ENCODE measurements at regions not wholly inside any gene's neighbourhood (a gene's known extent, or its start where the extent isn't known, plus 50 kb on each side); places are given as distances from the start of the nearest gene placed in this dataset.

DNA sequence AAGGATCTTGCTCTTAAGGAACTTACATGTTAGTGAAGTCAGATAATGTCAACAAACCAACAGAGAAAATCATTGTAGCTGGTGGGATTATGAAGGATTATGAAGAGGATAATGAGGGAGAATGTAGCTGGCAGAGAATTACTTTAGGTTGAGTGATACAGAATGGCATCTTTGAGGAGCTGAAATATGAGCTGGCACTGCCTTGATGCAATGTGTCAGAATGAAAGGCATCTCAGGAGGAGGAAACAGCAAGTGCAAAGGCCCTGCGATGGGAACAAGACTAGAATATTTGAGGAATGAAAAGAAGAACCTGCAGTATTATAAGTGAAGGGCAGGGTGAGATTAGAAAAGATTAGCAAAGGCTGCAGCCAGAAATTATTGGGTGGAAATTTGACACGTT is 237.2 kb upstream of the ADAMTS9 start:
- no peaks in the 10 kb centered on the region for H3K9me3 ChIP-seq
- H3K4me3 ChIP-seq, result no peak overlapping the region
- TF ChIP-seq EP300 (IDR thresholded peaks at IDR 0.05) (no peak), POLR2AphosphoS5 (IDR thresholded peaks at IDR 0.05) (no peak), POLR2A (IDR thresholded peaks at IDR 0.05) (no peak)
- TF ChIP-seq, protein P1, sequence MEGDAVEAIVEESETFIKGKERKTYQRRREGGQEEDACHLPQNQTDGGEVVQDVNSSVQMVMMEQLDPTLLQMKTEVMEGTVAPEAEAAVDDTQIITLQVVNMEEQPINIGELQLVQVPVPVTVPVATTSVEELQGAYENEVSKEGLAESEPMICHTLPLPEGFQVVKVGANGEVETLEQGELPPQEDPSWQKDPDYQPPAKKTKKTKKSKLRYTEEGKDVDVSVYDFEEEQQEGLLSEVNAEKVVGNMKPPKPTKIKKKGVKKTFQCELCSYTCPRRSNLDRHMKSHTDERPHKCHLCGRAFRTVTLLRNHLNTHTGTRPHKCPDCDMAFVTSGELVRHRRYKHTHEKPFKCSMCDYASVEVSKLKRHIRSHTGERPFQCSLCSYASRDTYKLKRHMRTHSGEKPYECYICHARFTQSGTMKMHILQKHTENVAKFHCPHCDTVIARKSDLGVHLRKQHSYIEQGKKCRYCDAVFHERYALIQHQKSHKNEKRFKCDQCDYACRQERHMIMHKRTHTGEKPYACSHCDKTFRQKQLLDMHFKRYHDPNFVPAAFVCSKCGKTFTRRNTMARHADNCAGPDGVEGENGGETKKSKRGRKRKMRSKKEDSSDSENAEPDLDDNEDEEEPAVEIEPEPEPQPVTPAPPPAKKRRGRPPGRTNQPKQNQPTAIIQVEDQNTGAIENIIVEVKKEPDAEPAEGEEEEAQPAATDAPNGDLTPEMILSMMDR (IDR thresholded peaks at IDR 0.05), result no peak
- H3K27ac ChIP-seq, result no peak overlapping the region
- H3K36me3 ChIP-seq, result peaks cover 0 to 8% of the 10 kb centered on the region in 2 donors
- no peak for ATAC-seq
- WGBS, 2 donors (ENCODE audit: low coverage in 1 of 2), result 54 to 100% methylated on average over 2 of the region's 2 CpGs
- H3K4me1 ChIP-seq, result no peaks in the 10 kb centered on the region
- no peaks in the 10 kb centered on the region for H3K27me3 ChIP-seq

DNA sequence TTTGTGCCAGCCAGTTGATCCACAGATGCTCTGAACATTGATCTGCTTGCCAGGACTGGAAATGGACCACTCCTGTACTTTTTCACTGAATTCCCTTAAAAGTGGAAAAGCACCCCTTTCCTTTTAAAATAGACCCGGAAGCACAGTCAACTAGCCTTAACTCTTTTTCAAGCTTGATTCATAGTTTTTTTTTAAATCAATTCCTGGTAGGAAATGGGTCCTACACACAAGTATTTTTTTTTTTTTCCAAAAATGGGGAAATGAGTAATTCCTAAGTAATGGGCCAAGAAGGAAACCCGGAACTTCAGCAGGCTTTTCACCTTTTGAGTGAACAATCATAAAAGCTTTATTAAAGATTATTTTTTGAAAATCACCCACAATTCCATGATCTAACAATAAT is 234.4 kb upstream of the ADAMTS9 start:
- peak overlapping the region in 1 of 4 donors; percentile 9 for H3K27ac ChIP-seq
- ATAC-seq, result no peak

DNA sequence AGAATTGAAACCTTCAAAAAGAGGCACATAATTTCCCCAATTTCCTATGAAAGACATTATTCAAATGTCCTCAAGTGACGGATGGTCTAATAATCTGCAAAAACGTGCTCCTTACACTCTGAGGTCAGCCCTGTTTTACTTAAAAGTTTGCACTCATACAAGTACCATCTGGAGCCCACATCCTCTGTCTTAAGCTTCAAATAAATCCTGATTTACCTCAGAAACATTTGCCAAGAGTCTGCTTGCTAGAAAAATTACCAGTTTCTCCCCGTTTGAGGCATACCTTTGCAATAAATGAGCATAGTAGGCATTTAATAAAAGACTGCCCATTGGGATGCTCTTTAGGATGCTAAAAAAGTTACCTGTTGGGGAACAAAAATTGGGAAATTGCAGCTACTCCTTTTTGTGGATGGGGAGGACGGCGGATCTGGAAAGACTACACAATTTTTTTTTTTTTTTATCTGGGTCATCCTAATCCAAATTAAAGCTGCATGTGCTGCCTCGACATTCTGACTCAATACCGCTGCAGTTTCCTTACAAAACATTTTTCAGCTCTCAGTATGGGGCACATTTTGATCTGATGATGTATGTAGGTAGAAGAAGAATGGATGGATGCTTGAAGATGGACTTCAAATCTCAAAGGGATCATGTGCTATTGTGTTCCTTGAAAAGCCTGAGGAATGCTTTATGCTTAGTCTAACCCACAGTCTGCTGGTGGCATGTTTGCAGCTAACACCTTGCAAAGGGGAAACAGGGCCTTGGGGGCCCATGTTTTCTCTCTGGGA is 233.7 kb upstream of the ADAMTS9 start:
- H3K27me3 ChIP-seq, result no peaks in the 10 kb centered on the region
- H3K9me3 ChIP-seq, result no peaks in the 10 kb centered on the region
- H3K36me3 ChIP-seq, result peaks cover 0 to 8% of the 10 kb centered on the region in 2 donors
- peak overlapping the region in 1 of 4 donors; percentile 9 for H3K27ac ChIP-seq
- H3K4me1 ChIP-seq, result peaks cover 0 to 1% (median 0%) of the 10 kb centered on the region in 3 donors
- 85 to 86% methylated on average over 7 of the region's 7 CpGs for WGBS, 2 donors (ENCODE audit: low coverage in 1 of 2)
- ATAC-seq, result no peak
- no peak for TF ChIP-seq POLR2AphosphoS5 (IDR thresholded peaks at IDR 0.05)
- TF ChIP-seq POLR2A (IDR thresholded peaks at IDR 0.05), result no peak
- TF ChIP-seq, protein P1 (IDR thresholded peaks at IDR 0.05), result no peak
- TF ChIP-seq EP300 (IDR thresholded peaks at IDR 0.05), result no peak
- H3K4me3 ChIP-seq, result no peak overlapping the region

More for the DNA sequence above, 234.4 kb upstream of the ADAMTS9 start:
- no peak overlapping the region for H3K4me3 ChIP-seq
- WGBS, 2 donors (ENCODE audit: low coverage in 1 of 2), result 86 to 93% methylated on average over 1 to 2 of the region's 2 CpGs
- no peak for TF ChIP-seq EP300 (IDR thresholded peaks at IDR 0.05)
- TF ChIP-seq, protein P1 (IDR thresholded peaks at IDR 0.05), result no peak
- no peak for TF ChIP-seq POLR2A (IDR thresholded peaks at IDR 0.05)
- TF ChIP-seq POLR2AphosphoS5 (IDR thresholded peaks at IDR 0.05), result no peak
- no peaks in the 10 kb centered on the region for H3K9me3 ChIP-seq
- H3K4me1 ChIP-seq, result no peaks in the 10 kb centered on the region
- H3K36me3 ChIP-seq, result peaks cover 0 to 8% of the 10 kb centered on the region in 2 donors
- no peaks in the 10 kb centered on the region for H3K27me3 ChIP-seq

DNA sequence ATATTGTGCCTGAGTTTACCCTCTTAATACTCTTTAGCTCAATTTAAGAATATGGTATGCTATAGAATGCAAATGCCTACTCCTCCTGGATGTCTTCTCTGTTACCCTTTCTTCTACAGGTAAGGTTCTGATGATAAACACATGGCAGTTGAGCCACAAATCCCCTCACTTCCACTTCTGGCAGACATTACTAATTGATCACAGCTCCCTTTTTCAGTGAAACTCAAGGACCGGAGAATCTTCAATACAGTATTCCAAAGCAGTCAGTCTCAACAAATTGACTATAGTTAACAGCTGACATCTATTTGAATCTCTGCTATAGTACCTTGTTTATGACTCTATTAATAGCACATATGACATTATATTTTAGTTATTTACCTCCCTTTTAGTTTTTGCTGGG is 232.1 kb upstream of the ADAMTS9 start:
- ATAC-seq, result no peak
- H3K4me1 ChIP-seq, result peaks cover 0 to 7% (median 0%) of the 10 kb centered on the region in 3 donors
- H3K27me3 ChIP-seq, result no peaks in the 10 kb centered on the region
- peaks cover 0 to 8% of the 10 kb centered on the region in 2 donors for H3K36me3 ChIP-seq
- TF ChIP-seq EP300 (IDR thresholded peaks at IDR 0.05) (no peak), POLR2A (IDR thresholded peaks at IDR 0.05) (no peak), POLR2AphosphoS5 (IDR thresholded peaks at IDR 0.05) (no peak)
- TF ChIP-seq, protein P1 (IDR thresholded peaks at IDR 0.05), result no peak
- no peaks in the 10 kb centered on the region for H3K9me3 ChIP-seq
- WGBS, 2 donors (ENCODE audit: low coverage in 1 of 2), result 62 to 100% methylated on average over 1 of the region's 1 CpG
- H3K4me3 ChIP-seq, result no peak overlapping the region
- no peak overlapping the region for H3K27ac ChIP-seq

- H3K27ac ChIP-seq, result no peak overlapping the region
- no peak overlapping the region for H3K4me3 ChIP-seq
- H3K4me1 ChIP-seq, result peaks cover 0 to 7% (median 0%) of the 10 kb centered on the region in 3 donors
- peaks cover 0 to 8% of the 10 kb centered on the region in 2 donors for H3K36me3 ChIP-seq
- no peaks in the 10 kb centered on the region for H3K9me3 ChIP-seq
- ATAC-seq, result no peak
- H3K27me3 ChIP-seq, result no peaks in the 10 kb centered on the region
- no peak for TF ChIP-seq POLR2A (IDR thresholded peaks at IDR 0.05)
- TF ChIP-seq POLR2AphosphoS5 (IDR thresholded peaks at IDR 0.05), result no peak
- TF ChIP-seq, protein P1 (IDR thresholded peaks at IDR 0.05), result no peak
Measured at GRCh38 chr3:64918989-64919388, 231.2 kb upstream of the ADAMTS9 start.

All from gastroesophageal sphincter (tissue), 4 donors.